A549 (cell line): ENCODE measurements at regions not wholly inside any gene's neighbourhood (a gene's known extent, or its start where the extent isn't known, plus 50 kb on each side); places are given as distances from the start of the nearest gene placed in this dataset.

Experiments
- ATAC-seq, 2 experiments: fragments of 200-7000 bp in 1 of 2; fragments of >200 bp in 1 of 2; cut with Nextera tagmentation in 1 of 2; cut with Tn5 transposase in 1 of 2; 3 replicates each; pipeline versions ENCODE4 v1.8.0 to v1.9.1; 2018 to 2020; ENCODE audit warnings: mild to moderate bottlenecking in 1 of 2, moderate library complexity in 1 of 2
- CTCF ChIA-PET: fragments of 300-600 bp; sonication (Branson Sonifier 250); formaldehyde crosslinking; extraction: SDS; loops from one replicate; lab custom pipeline; 2021; ENCODE audit warnings: antibody characterized with exemption, inconsistent platforms; lab: Yijun Ruan, JAX
- POLR2A ChIA-PET: fragments of 350-600 bp; formaldehyde crosslinking; extraction: SDS; loops from one replicate; lab custom pipeline; 2021; ENCODE audit warnings: antibody characterized with exemption, inconsistent platforms; lab: Yijun Ruan, JAX
- DNase-seq, 2 experiments: peaks; one replicate each; pipeline versions ENCODE4 v3.0.0 to v3.0.0-alpha.2; 2011 to 2016; ENCODE audit warnings: low read depth in 1 of 2, low spot score in 1 of 2
- FAIRE-seq: peaks from 2 replicates; lab custom pipeline; 2011; peaks lifted over from hg19 to GRCh38; lab: Jason Lieb, UNC
- H3K27ac ChIP-seq, 2 experiments: fragments of >200 bp; sonication (Bioruptor Twin); formaldehyde crosslinking; 3 replicates each; pipeline ENCODE4 v1.5.1; 2016 to 2017
- H3K4me1 ChIP-seq: fragments of >200 bp; sonication (Bioruptor Twin); formaldehyde crosslinking; 3 replicates; pipeline ENCODE4 v1.6.1; 2016
- H3K4me2 ChIP-seq: fragments of >200 bp; sonication (Bioruptor Twin); formaldehyde crosslinking; 3 replicates; pipeline ENCODE4 v1.6.1; 2016
- H3K4me3 ChIP-seq: fragments of >200 bp; sonication (Bioruptor Twin); formaldehyde crosslinking; 3 replicates; pipeline ENCODE4 v1.5.1; 2016
- H3K9me3 ChIP-seq: fragments of >200 bp; sonication (Bioruptor Twin); formaldehyde crosslinking; 3 replicates; pipeline ENCODE4 v1.6.1; 2016
- BHLHE40 ChIP-seq: IDR thresholded peaks from 2 replicates; pipeline ENCODE4 v1.6.1; 2012; ENCODE audit warnings: low read depth, low read length, inconsistent platforms
- CBX2 ChIP-seq: fragments of 200-600 bp; sonication (generic); IDR thresholded peaks from 2 replicates; pipeline ENCODE4 v1.6.1; 2016; ENCODE audit warnings: low read depth, mild to moderate bottlenecking, borderline replicate concordance
- EHF ChIP-seq: fragments of 250-450 bp; sonication (Bioruptor Pico); IDR thresholded peaks from 2 replicates; pipeline ENCODE4 v1.5.0; 2020; ENCODE audit warnings: mild to moderate bottlenecking
- EHMT2 ChIP-seq: fragments of 200-600 bp; sonication (generic); IDR thresholded peaks from 2 replicates; pipeline ENCODE4 v1.6.1; 2016; ENCODE audit warnings: antibody characterized with exemption, low read depth, mild to moderate bottlenecking, moderate library complexity
- ESRRA ChIP-seq: fragments of 150-350 bp; IDR thresholded peaks from 2 replicates; pipeline ENCODE4 v1.6.1; 2014; ENCODE audit warnings: mild to moderate bottlenecking, low read length, borderline replicate concordance
- FOXS1 ChIP-seq: fragments of 250-450 bp; sonication (Bioruptor Pico); IDR thresholded peaks from 2 replicates; pipeline ENCODE4 v1.5.0; 2020; ENCODE audit warnings: mild to moderate bottlenecking, moderate library complexity
- HOXA7 ChIP-seq: fragments of 250-450 bp; sonication (Bioruptor Pico); IDR thresholded peaks from 2 replicates; pipeline ENCODE4 v1.5.0; 2020; ENCODE audit warnings: mild to moderate bottlenecking, moderate library complexity
- HOXB5 ChIP-seq: fragments of 250-450 bp; sonication (Bioruptor Pico); IDR thresholded peaks from 2 replicates; pipeline ENCODE4 v1.5.0; 2020; ENCODE audit warnings: mild to moderate bottlenecking, moderate library complexity
- JUNB ChIP-seq: fragments of >200 bp; sonication (Bioruptor Twin); formaldehyde crosslinking; IDR thresholded peaks from 2 replicates; pipeline ENCODE4 v1.6.1; 2016
- NPAS2 ChIP-seq: fragments of 250-450 bp; sonication (Bioruptor Pico); IDR thresholded peaks from 2 replicates; pipeline ENCODE4 v1.8.0; 2022; ENCODE audit warnings: mild to moderate bottlenecking, moderate library complexity, borderline replicate concordance
- PBX3 ChIP-seq: IDR thresholded peaks from 2 replicates; pipeline ENCODE4 v1.6.1; 2012
- PHF8 ChIP-seq: fragments of 200-600 bp; sonication (generic); IDR thresholded peaks from 2 replicates; pipeline ENCODE4 v1.6.1; 2016; ENCODE audit warnings: low read depth, mild to moderate bottlenecking, antibody characterized with exemption, moderate library complexity, borderline replicate concordance
- POLR2AphosphoS2 ChIP-seq: conservative IDR thresholded peaks from 2 replicates; pipeline ENCODE4 v1.6.1; 2012; ENCODE audit warnings: low read length, improper control_type of control experiment, inconsistent platforms
- RARB ChIP-seq: fragments of 250-450 bp; sonication (Bioruptor Pico); IDR thresholded peaks from 2 replicates; pipeline ENCODE4 v1.8.0; 2021; ENCODE audit warnings: mild to moderate bottlenecking, moderate library complexity
- REST ChIP-seq: fragments of 200-600 bp; sonication (generic); IDR thresholded peaks from 2 replicates; pipeline ENCODE4 v1.6.1; 2016; ENCODE audit warnings: antibody characterized with exemption, mild to moderate bottlenecking, moderate library complexity
- ZC3H11A ChIP-seq: fragments of 450-650 bp; IDR thresholded peaks from 2 replicates; pipeline ENCODE4 v1.6.1; 2014; ENCODE audit warnings: antibody characterized with exemption, mild to moderate bottlenecking
- ZFP36 ChIP-seq: fragments of 450-650 bp; IDR thresholded peaks from 2 replicates; pipeline ENCODE4 v1.6.1; 2014; ENCODE audit warnings: borderline replicate concordance; ENCODE audit not compliant: partially characterized antibody
- ZNF302 ChIP-seq: fragments of 250-450 bp; sonication (Bioruptor Pico); IDR thresholded peaks from 2 replicates; pipeline ENCODE4 v1.9.0; 2021; ENCODE audit warnings: inconsistent platforms, mild to moderate bottlenecking, moderate library complexity
- WGBS: methylation state at CpG from one replicate; pipeline ENCODE4 v1.1.6; 2017; ENCODE audit errors: missing lambda C conversion rate; 5-methylcytosine and 5-hydroxymethylcytosine counted together
- TF ChIP-seq, protein P1 (sequence below): fragments of >200 bp; sonication (Bioruptor Twin); formaldehyde crosslinking; IDR thresholded peaks from 3 replicates; pipeline ENCODE4 v1.6.1; 2016
- TF ChIP-seq, protein P2 (sequence below): fragments of >200 bp; sonication (Bioruptor Twin); formaldehyde crosslinking; IDR thresholded peaks from 2 replicates; pipeline ENCODE4 v1.6.1; 2016

DNA sequence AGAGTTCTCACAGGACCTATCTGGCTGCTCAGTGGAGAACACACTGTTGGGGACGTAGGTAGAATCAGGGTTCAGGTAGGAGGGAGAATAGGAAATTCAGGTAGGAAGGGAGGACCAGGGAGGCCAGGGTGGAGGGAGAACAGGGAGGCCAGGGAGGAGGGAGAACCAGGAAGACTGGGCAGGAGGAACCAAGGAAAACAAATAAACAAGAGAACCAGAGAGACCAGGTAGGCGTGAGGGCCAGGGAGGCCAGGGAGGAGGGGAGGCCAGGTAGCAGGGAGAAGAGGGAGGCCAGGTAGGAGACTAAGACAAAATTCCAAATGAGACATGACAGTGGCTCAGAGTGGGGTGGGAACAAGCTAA, 337.6 kb downstream of the EIPR1 start (continued):
- TF ChIP-seq REST (no peak), BHLHE40 (no peak), ZC3H11A (no peak), JUNB (no peak)

- H3K9me3 ChIP-seq: no peaks in the 10 kb centered on the region
- DNase-seq (no peak), ATAC-seq (no peak), FAIRE-seq (no peak)
- H3K4me1 ChIP-seq: no peaks in the 10 kb centered on the region
- H3K27ac ChIP-seq: no peak overlapping the region
- CTCF ChIA-PET: no interaction called here
- POLR2A ChIA-PET: no interaction called here
- H3K4me3 ChIP-seq: no peak overlapping the region
- H3K4me2 ChIP-seq: no peak overlapping the region
- TF ChIP-seq RARB (CRISPR knock-in tag): no peak
- TF ChIP-seq EHF (CRISPR knock-in tag): no peak
- TF ChIP-seq, protein P1, sequence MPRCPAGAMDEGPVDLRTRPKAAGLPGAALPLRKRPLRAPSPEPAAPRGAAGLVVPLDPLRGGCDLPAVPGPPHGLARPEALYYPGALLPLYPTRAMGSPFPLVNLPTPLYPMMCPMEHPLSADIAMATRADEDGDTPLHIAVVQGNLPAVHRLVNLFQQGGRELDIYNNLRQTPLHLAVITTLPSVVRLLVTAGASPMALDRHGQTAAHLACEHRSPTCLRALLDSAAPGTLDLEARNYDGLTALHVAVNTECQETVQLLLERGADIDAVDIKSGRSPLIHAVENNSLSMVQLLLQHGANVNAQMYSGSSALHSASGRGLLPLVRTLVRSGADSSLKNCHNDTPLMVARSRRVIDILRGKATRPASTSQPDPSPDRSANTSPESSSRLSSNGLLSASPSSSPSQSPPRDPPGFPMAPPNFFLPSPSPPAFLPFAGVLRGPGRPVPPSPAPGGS: no peak
- no peak for TF ChIP-seq ZFP36
- TF ChIP-seq BHLHE40: no peak
- TF ChIP-seq HOXB5 (CRISPR knock-in tag): no peak
- TF ChIP-seq ESRRA: no peak
- no peak for TF ChIP-seq ZNF302 (CRISPR knock-in tag)
- TF ChIP-seq PBX3: no peak
- no peak for TF ChIP-seq POLR2AphosphoS2
- TF ChIP-seq CBX2: no peak
- no peak for TF ChIP-seq PHF8
- TF ChIP-seq NPAS2 (CRISPR knock-in tag): no peak
- TF ChIP-seq HOXA7 (CRISPR knock-in tag): no peak
- no peak for TF ChIP-seq ZC3H11A
- no peak for TF ChIP-seq FOXS1
- TF ChIP-seq, protein P2, sequence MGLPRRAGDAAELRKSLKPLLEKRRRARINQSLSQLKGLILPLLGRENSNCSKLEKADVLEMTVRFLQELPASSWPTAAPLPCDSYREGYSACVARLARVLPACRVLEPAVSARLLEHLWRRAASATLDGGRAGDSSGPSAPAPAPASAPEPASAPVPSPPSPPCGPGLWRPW: no peak
- no peak for TF ChIP-seq EHMT2
- TF ChIP-seq, all 56 proteins: peak for 0
- WGBS: 37% methylated on average over 16 of the region's 16 CpGs
Measured at GRCh38 chr2:3039188-3040065, 338.2 kb downstream of the EIPR1 start.
